Glutamatergic neuron (in vitro differentiated cells): ENCODE measurements at regions not wholly inside any gene's neighbourhood (a gene's known extent, or its start where the extent isn't known, plus 50 kb on each side); places are given as distances from the start of the nearest gene placed in this dataset.

ENCODE experiments used
- DNase-seq: peaks from one replicate; pipeline ENCODE4 v3.0.0; 2022
- H3K27ac Mint-ChIP-seq: one replicate; pipeline ENCODE4 v1.8.0; 2020; ENCODE audit warnings: mild to moderate bottlenecking, mixed read lengths, inconsistent platforms; ENCODE audit not compliant: unreplicated experiment
- H3K27me3 Mint-ChIP-seq: one replicate; pipeline ENCODE4 v1.8.0; 2020; ENCODE audit warnings: mild to moderate bottlenecking, moderate library complexity, mixed read lengths, inconsistent platforms; ENCODE audit not compliant: unreplicated experiment
- H3K36me3 Mint-ChIP-seq: one replicate; pipeline ENCODE4 v1.8.0; 2020; ENCODE audit warnings: mild to moderate bottlenecking, mixed read lengths, inconsistent platforms; ENCODE audit not compliant: unreplicated experiment
- H3K4me1 Mint-ChIP-seq: one replicate; pipeline ENCODE4 v1.8.0; 2020; ENCODE audit warnings: mild to moderate bottlenecking, low read depth, mixed read lengths, inconsistent platforms; ENCODE audit not compliant: unreplicated experiment
- H3K4me3 Mint-ChIP-seq: one replicate; pipeline ENCODE4 v1.8.0; 2020; ENCODE audit warnings: mild to moderate bottlenecking, mixed read lengths, inconsistent platforms; ENCODE audit not compliant: unreplicated experiment
- H3K9me3 Mint-ChIP-seq: one replicate; pipeline ENCODE4 v1.8.0; 2020; ENCODE audit warnings: mild to moderate bottlenecking, moderate library complexity, mixed read lengths, inconsistent platforms; ENCODE audit not compliant: unreplicated experiment
- TF ChIP-seq, protein P1 (sequence below): fragments of 200-600 bp; sonication (generic); IDR thresholded peaks from one replicate; pipeline ENCODE4 v1.5.0; 2021; ENCODE audit not compliant: partially characterized antibody, unreplicated experiment

DNA sequence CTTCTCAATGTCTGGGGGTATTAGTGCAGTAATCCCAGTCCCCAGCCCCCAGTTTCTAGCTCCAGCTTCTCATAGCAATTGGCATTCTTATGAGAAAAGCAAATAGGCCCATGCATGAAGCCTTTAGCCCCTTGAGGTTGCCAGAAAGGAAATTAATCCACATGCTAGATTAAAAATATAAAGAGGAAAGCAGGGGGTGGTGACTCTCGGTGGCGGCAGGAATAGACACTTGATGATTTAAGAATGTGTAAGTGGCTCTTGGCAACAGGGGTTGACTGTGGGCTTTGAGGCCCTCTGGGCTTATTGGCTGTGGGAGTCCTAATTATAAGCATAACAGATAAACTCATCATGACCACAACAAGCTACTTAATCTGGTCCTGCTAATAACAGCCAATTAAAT, 1367.3 kb upstream of the FLRT2 start:
- no peaks in the 10 kb centered on the region for H3K4me1 Mint-ChIP-seq
- TF ChIP-seq, protein P1, sequence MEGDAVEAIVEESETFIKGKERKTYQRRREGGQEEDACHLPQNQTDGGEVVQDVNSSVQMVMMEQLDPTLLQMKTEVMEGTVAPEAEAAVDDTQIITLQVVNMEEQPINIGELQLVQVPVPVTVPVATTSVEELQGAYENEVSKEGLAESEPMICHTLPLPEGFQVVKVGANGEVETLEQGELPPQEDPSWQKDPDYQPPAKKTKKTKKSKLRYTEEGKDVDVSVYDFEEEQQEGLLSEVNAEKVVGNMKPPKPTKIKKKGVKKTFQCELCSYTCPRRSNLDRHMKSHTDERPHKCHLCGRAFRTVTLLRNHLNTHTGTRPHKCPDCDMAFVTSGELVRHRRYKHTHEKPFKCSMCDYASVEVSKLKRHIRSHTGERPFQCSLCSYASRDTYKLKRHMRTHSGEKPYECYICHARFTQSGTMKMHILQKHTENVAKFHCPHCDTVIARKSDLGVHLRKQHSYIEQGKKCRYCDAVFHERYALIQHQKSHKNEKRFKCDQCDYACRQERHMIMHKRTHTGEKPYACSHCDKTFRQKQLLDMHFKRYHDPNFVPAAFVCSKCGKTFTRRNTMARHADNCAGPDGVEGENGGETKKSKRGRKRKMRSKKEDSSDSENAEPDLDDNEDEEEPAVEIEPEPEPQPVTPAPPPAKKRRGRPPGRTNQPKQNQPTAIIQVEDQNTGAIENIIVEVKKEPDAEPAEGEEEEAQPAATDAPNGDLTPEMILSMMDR, result no peak

DNA sequence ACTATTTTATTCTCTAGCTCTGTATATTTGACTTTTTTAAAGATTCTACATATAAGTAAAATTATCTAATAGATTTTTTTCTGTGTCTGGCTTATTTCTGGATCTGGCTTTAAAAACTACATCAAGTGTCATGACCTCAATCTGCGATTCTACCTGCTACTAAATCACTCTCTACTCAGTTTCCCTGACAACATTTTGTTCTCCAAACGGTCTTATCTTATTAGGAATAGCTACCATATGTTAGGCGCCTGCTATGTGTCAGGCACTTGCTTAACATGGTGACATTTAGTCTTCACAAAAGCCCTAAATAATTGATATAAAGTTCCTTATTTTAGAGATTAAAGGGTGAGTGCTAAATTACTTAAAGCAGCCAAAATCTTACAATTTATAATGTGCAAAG, 1362.9 kb upstream of the FLRT2 start:
- H3K36me3 Mint-ChIP-seq, result no peaks in the 10 kb centered on the region
- no peaks in the 10 kb centered on the region for H3K4me1 Mint-ChIP-seq
- no peak overlapping the region for H3K27ac Mint-ChIP-seq
- H3K27me3 Mint-ChIP-seq, result peaks cover 2% of the 10 kb centered on the region
- no peak for DNase-seq
- no peak overlapping the region for H3K4me3 Mint-ChIP-seq
- TF ChIP-seq, protein P1, result no peak
- no peaks in the 10 kb centered on the region for H3K9me3 Mint-ChIP-seq

More for the DNA sequence above, 1367.3 kb upstream of the FLRT2 start:
- no peak for DNase-seq
- Mint-ChIP-seq H3K9me3 (no peaks in the 10 kb centered on the region), H3K36me3 (no peaks in the 10 kb centered on the region), H3K27ac (no peak overlapping the region), H3K4me3 (no peak overlapping the region), H3K27me3 (no peaks in the 10 kb centered on the region)

DNA sequence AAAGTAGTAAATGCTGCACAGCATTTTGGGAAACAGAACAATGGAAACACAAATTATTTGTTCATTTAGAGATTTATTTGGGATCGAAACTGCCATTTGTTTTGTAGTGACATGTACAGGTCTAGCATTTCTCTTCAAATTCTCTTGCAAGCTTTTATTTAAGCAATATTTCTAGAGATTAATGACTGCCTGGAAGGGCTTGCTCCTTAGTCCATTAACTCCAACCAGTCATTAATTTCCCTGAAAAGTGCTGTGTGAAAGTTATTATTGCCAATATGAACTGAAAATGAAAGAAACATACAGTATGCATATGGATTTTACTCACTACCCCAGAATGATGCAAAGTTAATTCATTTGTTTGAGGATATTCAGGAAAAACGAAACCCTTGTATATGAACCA, 1349.6 kb upstream of the FLRT2 start:
- TF ChIP-seq, protein P1, result no peak
- no peak overlapping the region for H3K4me3 Mint-ChIP-seq
- no peak for DNase-seq
- H3K9me3 Mint-ChIP-seq, result no peaks in the 10 kb centered on the region
- H3K4me1 Mint-ChIP-seq, result no peaks in the 10 kb centered on the region
- no peaks in the 10 kb centered on the region for H3K36me3 Mint-ChIP-seq
- no peaks in the 10 kb centered on the region for H3K27me3 Mint-ChIP-seq
- no peak overlapping the region for H3K27ac Mint-ChIP-seq

DNA sequence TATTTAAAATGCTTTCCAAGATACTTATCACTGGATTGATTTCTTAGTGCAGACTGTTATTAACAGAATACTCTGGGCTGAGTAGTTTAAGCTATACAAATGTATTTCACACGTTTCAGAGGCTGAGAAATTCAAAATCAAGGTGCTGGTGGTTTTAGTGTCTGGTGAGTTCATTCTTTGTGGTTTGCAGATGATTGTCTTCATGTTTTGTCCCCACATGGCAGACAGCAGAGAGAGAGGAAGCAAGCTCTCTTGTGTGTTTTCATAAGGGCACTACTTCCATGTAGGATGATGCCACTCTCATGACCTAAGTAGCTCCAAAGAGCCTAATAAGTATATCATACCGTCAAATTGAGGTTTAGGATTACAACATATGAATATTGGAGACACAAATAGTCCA, 1348.9 kb upstream of the FLRT2 start:
- no peaks in the 10 kb centered on the region for H3K36me3 Mint-ChIP-seq
- DNase-seq, result no peak
- H3K27me3 Mint-ChIP-seq, result no peaks in the 10 kb centered on the region
- H3K4me3 Mint-ChIP-seq, result no peak overlapping the region
- no peaks in the 10 kb centered on the region for H3K4me1 Mint-ChIP-seq
- no peak overlapping the region for H3K27ac Mint-ChIP-seq
- H3K9me3 Mint-ChIP-seq, result no peaks in the 10 kb centered on the region
- TF ChIP-seq, protein P1, result no peak

DNA sequence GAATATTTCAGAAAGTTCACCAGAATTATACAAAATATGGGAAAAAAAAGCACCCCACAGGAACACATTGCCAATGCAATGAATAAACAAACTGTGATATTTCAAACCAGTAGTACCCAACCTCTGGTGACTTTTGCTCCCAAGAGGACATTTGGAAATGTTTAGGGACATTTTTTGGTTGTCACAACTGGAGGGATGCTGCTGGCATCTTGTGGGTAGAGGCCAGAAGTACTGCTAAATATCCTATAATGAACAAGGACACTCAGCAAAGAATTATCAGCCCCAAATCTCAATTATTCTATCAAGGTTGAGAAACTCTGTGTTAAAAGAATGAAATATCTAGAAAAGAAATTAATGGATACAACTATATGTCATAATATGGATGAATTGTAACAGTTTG, 1334.4 kb upstream of the FLRT2 start:
- peaks cover 2% of the 10 kb centered on the region for H3K27me3 Mint-ChIP-seq
- H3K4me3 Mint-ChIP-seq, result no peak overlapping the region
- no peaks in the 10 kb centered on the region for H3K4me1 Mint-ChIP-seq
- DNase-seq, result no peak
- no peak overlapping the region for H3K27ac Mint-ChIP-seq
- peaks cover 6% of the 10 kb centered on the region for H3K36me3 Mint-ChIP-seq
- peaks cover 3% of the 10 kb centered on the region for H3K9me3 Mint-ChIP-seq
- TF ChIP-seq, protein P1, result no peak
